ENCODE measurements at regions not wholly inside any gene's neighbourhood (a gene's known extent, or its start where the extent isn't known, plus 50 kb on each side); places are given as distances from the start of the nearest gene placed in this dataset.

- H3K36me3 ChIP-seq, result no peaks in the 10 kb centered on the region
- H3K27ac ChIP-seq, result no peak overlapping the region
- no peaks in the 10 kb centered on the region for H3K27me3 ChIP-seq (replicated peaks; ENCODE audit: insufficient read depth)
- no peak for TF ChIP-seq CTCF (IDR thresholded peaks at IDR 0.05)
- DNase-seq (ENCODE audit: low spot score) (no peak), ATAC-seq (ENCODE audit: insufficient number of reproducible peaks, low FRiP score, low read depth) (no peak)
- H3K4me1 ChIP-seq (ENCODE audit: control insufficient read depth in 1 of 2, low read depth in 2 of 2), result no peaks in the 10 kb centered on the region
- H3K4me3 ChIP-seq, result no peak overlapping the region
- no peaks in the 10 kb centered on the region for H3K9me3 ChIP-seq
Measured at GRCh38 chr1:38203441-38203840, 156.8 kb upstream of the POU3F1 start.

- no peak for TF ChIP-seq CTCF (IDR thresholded peaks at IDR 0.05)
- H3K27ac ChIP-seq, result no peak overlapping the region
- no peaks in the 10 kb centered on the region for H3K36me3 ChIP-seq
- no peaks in the 10 kb centered on the region for H3K4me1 ChIP-seq (ENCODE audit: control insufficient read depth in 1 of 2, low read depth in 2 of 2)
- no peak overlapping the region for H3K4me3 ChIP-seq
- H3K27me3 ChIP-seq (replicated peaks; ENCODE audit: insufficient read depth), result no peaks in the 10 kb centered on the region
- H3K9me3 ChIP-seq, result no peaks in the 10 kb centered on the region
- no peak for ATAC-seq (ENCODE audit: insufficient number of reproducible peaks, low FRiP score, low read depth)
- DNase-seq (ENCODE audit: low spot score), result no peak
Measured at GRCh38 chr1:38201431-38201830, 154.8 kb upstream of the POU3F1 start.

- no peaks in the 10 kb centered on the region for H3K4me1 ChIP-seq (ENCODE audit: control insufficient read depth in 1 of 2, low read depth in 2 of 2)
- H3K9me3 ChIP-seq, result no peaks in the 10 kb centered on the region
- H3K27ac ChIP-seq, result no peak overlapping the region
- ATAC-seq (ENCODE audit: insufficient number of reproducible peaks, low FRiP score, low read depth), result no peak
- TF ChIP-seq CTCF (IDR thresholded peaks at IDR 0.05), result no peak
- no peaks in the 10 kb centered on the region for H3K27me3 ChIP-seq (replicated peaks; ENCODE audit: insufficient read depth)
- no peaks in the 10 kb centered on the region for H3K36me3 ChIP-seq
- no peak for DNase-seq (ENCODE audit: low spot score)
- no peak overlapping the region for H3K4me3 ChIP-seq
Measured at GRCh38 chr1:38198621-38199020, 152.0 kb upstream of the POU3F1 start.

- H3K4me1 ChIP-seq (ENCODE audit: control insufficient read depth in 1 of 2, low read depth in 2 of 2), result no peaks in the 10 kb centered on the region
- no peak for TF ChIP-seq CTCF (IDR thresholded peaks at IDR 0.05)
- ATAC-seq (ENCODE audit: insufficient number of reproducible peaks, low FRiP score, low read depth) (no peak), DNase-seq (ENCODE audit: low spot score) (no peak)
- H3K9me3 ChIP-seq, result no peaks in the 10 kb centered on the region
- H3K27me3 ChIP-seq (replicated peaks; ENCODE audit: insufficient read depth), result no peaks in the 10 kb centered on the region
- no peak overlapping the region for H3K27ac ChIP-seq
- H3K4me3 ChIP-seq, result no peak overlapping the region
- no peaks in the 10 kb centered on the region for H3K36me3 ChIP-seq
Measured at GRCh38 chr1:38198099-38198498, 151.5 kb upstream of the POU3F1 start.

GRCh38 chr1:38197312-38198061 lies 150.9 kb upstream of the POU3F1 start:
- DNase-seq (ENCODE audit: low spot score) (no peak), ATAC-seq (ENCODE audit: insufficient number of reproducible peaks, low FRiP score, low read depth) (no peak)
- Histone ChIP-seq H3K9me3 (no peaks in the 10 kb centered on the region), H3K4me1 (ENCODE audit: control insufficient read depth in 1 of 2, low read depth in 2 of 2) (no peaks in the 10 kb centered on the region), H3K4me3 (no peak overlapping the region), H3K36me3 (no peaks in the 10 kb centered on the region), H3K27ac (no peak overlapping the region), H3K27me3 (replicated peaks; ENCODE audit: insufficient read depth) (no peaks in the 10 kb centered on the region)
- TF ChIP-seq CTCF (IDR thresholded peaks at IDR 0.05), result no peak

Measured in thoracic aorta (tissue), 2 donors.